Stomach (tissue), 4 donors: ENCODE measurements at regions not wholly inside any gene's neighbourhood (a gene's known extent, or its start where the extent isn't known, plus 50 kb on each side); places are given as distances from the start of the nearest gene placed in this dataset.

Experiments used
- EP300 ChIP-seq: sonication (generic); formaldehyde crosslinking; IDR thresholded peaks from one replicate; pipeline ENCODE4 v1.6.1; 2017; ENCODE audit warnings: antibody characterized with exemption
- POLR2A ChIP-seq, 4 donors: fragments of 450-650 bp; IDR thresholded peaks; one replicate each; pipeline ENCODE4 v1.6.1; 2016; ENCODE audit warnings: antibody characterized with exemption in 4 of 4, control low read depth in 2 of 4, mild to moderate bottlenecking in 1 of 4, moderate library complexity in 1 of 4
- TF ChIP-seq, protein P1 (sequence below), 7 experiments: fragments of 450-650 bp in 4 of 7; fragments of 200-600 bp in 3 of 7; sonication (generic) in 3 of 7; IDR thresholded peaks; one replicate each; pipeline ENCODE4 v1.5.1; 2016 to 2019; ENCODE audit warnings: antibody characterized with exemption in 7 of 7, control low read depth in 2 of 7, mild to moderate bottlenecking in 1 of 7

DNA sequence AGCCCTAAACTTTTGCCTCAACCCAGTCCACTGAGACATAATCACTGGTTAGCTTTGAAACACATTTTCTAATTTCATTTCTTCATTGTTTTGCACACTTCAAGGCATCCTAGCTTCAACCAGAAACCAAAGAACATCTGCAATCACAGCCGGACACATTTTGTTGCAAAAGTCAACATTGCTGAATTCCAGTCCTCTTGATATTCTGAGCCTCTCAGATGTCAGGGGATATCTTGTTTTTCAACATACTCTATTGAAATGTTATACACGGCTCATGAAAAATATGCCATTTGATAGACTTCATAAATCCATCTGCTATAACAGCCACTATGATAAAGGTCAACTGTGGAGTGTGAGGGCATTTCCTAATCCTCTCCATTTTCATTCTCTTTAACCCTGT lies 241.6 kb upstream of the PUDP start:
- TF ChIP-seq, protein P1, sequence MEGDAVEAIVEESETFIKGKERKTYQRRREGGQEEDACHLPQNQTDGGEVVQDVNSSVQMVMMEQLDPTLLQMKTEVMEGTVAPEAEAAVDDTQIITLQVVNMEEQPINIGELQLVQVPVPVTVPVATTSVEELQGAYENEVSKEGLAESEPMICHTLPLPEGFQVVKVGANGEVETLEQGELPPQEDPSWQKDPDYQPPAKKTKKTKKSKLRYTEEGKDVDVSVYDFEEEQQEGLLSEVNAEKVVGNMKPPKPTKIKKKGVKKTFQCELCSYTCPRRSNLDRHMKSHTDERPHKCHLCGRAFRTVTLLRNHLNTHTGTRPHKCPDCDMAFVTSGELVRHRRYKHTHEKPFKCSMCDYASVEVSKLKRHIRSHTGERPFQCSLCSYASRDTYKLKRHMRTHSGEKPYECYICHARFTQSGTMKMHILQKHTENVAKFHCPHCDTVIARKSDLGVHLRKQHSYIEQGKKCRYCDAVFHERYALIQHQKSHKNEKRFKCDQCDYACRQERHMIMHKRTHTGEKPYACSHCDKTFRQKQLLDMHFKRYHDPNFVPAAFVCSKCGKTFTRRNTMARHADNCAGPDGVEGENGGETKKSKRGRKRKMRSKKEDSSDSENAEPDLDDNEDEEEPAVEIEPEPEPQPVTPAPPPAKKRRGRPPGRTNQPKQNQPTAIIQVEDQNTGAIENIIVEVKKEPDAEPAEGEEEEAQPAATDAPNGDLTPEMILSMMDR (IDR thresholded peaks at IDR 0.05): no peak
- no peak for TF ChIP-seq POLR2A (IDR thresholded peaks at IDR 0.05)
- TF ChIP-seq EP300: no peak
